LNCaP clone FGC (cell line): ENCODE measurements at regions not wholly inside any gene's neighbourhood (a gene's known extent, or its start where the extent isn't known, plus 50 kb on each side); places are given as distances from the start of the nearest gene placed in this dataset.

Experiments
- DNase-seq: peaks from one replicate; pipeline ENCODE4 v3.0.0-alpha.2; 2011; ENCODE audit warnings: low read depth
- H3K4me3 ChIP-seq: 2 replicates; pipeline ENCODE4 v1.5.1; 2011; ENCODE audit warnings: mild to moderate bottlenecking, low read depth, low read length, control low read depth
- CTCF ChIP-seq: IDR thresholded peaks from 2 replicates; pipeline ENCODE4 v1.5.1; 2012; ENCODE audit warnings: mild to moderate bottlenecking; ENCODE audit not compliant: control insufficient read depth, insufficient read depth; ENCODE audit errors: extremely low read depth

DNA sequence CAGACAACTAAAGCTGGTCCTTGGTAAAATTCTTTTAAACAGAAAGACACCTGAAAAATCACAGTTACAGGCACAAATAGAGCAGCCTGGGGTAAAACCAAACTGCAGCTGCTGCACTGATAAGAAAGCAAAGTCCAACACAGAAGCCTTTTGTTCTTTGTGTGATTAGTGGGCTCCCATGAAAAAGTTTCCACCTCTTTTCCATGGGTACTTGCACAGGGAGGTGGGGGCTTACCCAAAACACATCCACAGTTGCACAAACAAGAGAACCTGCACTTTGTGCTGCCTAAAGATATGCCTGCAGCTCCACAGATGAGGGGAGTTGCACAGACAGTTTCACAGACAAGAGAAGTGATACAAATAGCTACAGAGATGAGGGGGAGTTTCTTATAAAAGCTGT is 106.7 kb upstream of the SLC5A9 start:
- TF ChIP-seq CTCF = no peak
- no peak overlapping the region for H3K4me3 ChIP-seq

DNA sequence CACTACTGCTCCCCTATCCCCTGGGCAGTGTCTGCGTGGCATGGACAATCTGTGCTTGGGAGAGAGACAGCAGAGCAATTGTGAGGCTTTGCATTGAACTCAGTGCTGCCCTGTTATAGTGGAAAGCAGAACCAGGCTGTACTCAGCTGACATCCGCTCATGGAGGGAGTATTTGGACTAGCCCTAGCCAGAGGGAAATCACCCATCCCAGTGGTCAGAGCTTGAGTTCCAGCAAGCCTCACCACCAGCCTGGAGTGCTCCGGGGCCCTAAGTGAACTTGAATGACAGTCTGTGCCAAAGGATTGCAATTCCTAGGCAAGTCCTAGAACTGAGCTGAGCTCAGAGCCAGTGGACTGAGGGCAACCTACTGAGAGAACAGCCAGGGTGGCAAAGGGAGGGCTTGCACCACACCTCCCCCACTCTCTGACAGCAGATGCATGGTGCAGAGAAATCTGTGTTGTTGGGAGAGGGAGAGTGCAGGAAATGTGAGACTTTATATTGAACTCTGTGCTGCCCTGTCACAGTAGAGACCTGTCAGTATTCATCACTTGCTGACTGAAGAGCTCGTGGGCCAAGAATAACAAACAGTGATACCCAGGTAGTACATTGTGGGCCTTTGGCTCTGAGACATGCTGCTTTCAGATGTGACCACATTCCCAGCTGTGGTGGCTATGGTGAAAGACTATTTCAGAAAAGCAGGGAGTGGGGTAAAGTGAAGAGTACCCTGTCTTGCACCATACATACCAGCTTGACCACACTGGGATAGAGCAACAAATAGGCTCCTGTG is 107.7 kb upstream of the SLC5A9 start:
- no peak overlapping the region for H3K4me3 ChIP-seq
- no peak for DNase-seq
- no peak for TF ChIP-seq CTCF

More for the DNA sequence above, 106.7 kb upstream of the SLC5A9 start:
- DNase-seq = no peak

GRCh38 chr1:48109390-48110013 is 112.3 kb upstream of the TRABD2B start:
- peak; percentile 46 for DNase-seq
- no peak overlapping the region for H3K4me3 ChIP-seq
- peak; percentile 86 for TF ChIP-seq CTCF

DNA sequence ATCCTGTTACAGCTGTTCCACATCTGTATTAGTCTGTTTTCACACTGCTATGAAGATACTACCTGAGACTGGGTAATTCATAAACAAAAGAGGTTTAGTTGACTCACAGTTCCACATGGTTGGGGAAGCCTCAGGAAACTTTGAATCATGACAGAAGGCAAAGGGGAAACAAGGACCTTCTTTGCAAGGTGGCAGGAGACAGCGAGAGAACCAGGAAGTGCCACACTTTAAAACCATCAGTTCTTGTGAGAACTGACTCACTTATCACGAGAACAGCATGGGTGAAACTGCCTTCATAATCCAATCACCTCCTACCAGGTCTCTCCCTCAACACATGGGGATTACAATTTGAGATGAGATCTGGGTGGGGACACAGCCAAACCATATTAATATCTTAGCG is 110.3 kb upstream of the TRABD2B start:
- DNase-seq = no peak
- no peak for TF ChIP-seq CTCF
- H3K4me3 ChIP-seq = no peak overlapping the region

GRCh38 chr1:48106049-48106448 is 108.9 kb upstream of the TRABD2B start:
- no peak for TF ChIP-seq CTCF
- H3K4me3 ChIP-seq = no peak overlapping the region
- DNase-seq = no peak

- no peak overlapping the region for H3K4me3 ChIP-seq
- no peak for TF ChIP-seq CTCF
- DNase-seq = no peak
These were observed 108.0 kb upstream of the TRABD2B start for GRCh38 chr1:48105165-48105564.
